ENCODE measurements at regions not wholly inside any gene's neighbourhood (a gene's known extent, or its start where the extent isn't known, plus 50 kb on each side); places are given as distances from the start of the nearest gene placed in this dataset.

- WGBS = 95% methylated on average over 3 of the region's 3 CpGs
- DNase-seq (ENCODE audit: low spot score) = no peak
- TF ChIP-seq POLR2A (IDR thresholded peaks at IDR 0.05) = no peak
Measured at GRCh38 chr14:53709381-53709780, 247.2 kb downstream of the BMP4 start.

DNA sequence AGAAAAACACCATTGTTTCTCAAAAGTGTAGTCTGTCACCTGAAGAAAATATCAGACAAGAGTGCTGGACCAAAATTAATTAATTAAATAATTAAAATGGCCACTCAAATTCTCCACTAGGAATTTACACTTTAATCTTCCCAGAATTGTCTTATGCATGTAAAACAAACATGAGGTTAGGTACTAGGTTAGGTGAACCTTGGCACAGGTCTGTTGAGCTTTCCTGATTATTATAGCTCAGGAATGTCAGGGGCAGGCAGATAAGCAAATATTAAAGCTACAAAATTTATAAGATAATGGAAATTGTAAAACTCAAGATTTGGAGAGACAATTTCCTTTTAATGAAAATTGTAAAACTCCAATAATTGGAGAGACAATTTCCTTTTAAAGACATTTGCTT, 253.2 kb downstream of the BMP4 start:
- no peak overlapping the region for H3K4me3 ChIP-seq
- H3K27me3 ChIP-seq (replicated peaks; ENCODE audit: insufficient read depth) = no peaks in the 10 kb centered on the region
- no peaks in the 10 kb centered on the region for H3K36me3 ChIP-seq
- no peaks in the 10 kb centered on the region for H3K4me1 ChIP-seq (replicated peaks)
- intact Hi-C loops (cut with DNase I) = no loop called here
- no peaks in the 10 kb centered on the region for H3K9me3 ChIP-seq
- no peak for TF ChIP-seq POLR2A (IDR thresholded peaks at IDR 0.05)
- no peak overlapping the region for H3K27ac ChIP-seq
- no peak for DNase-seq (ENCODE audit: low spot score)

More at GRCh38 chr14:53709381-53709780, 247.2 kb downstream of the BMP4 start:
- H3K27me3 ChIP-seq (replicated peaks; ENCODE audit: insufficient read depth) = no peaks in the 10 kb centered on the region
- no peaks in the 10 kb centered on the region for H3K4me1 ChIP-seq (replicated peaks)
- no peaks in the 10 kb centered on the region for H3K9me3 ChIP-seq
- H3K27ac ChIP-seq = no peak overlapping the region
- no peaks in the 10 kb centered on the region for H3K36me3 ChIP-seq
- H3K4me3 ChIP-seq = no peak overlapping the region
- intact Hi-C loops (cut with DNase I) = no loop called here

GRCh38 chr14:53701108-53701875, 255.3 kb downstream of the BMP4 start:
- WGBS = 71% methylated on average over 3 of the region's 3 CpGs

DNA sequence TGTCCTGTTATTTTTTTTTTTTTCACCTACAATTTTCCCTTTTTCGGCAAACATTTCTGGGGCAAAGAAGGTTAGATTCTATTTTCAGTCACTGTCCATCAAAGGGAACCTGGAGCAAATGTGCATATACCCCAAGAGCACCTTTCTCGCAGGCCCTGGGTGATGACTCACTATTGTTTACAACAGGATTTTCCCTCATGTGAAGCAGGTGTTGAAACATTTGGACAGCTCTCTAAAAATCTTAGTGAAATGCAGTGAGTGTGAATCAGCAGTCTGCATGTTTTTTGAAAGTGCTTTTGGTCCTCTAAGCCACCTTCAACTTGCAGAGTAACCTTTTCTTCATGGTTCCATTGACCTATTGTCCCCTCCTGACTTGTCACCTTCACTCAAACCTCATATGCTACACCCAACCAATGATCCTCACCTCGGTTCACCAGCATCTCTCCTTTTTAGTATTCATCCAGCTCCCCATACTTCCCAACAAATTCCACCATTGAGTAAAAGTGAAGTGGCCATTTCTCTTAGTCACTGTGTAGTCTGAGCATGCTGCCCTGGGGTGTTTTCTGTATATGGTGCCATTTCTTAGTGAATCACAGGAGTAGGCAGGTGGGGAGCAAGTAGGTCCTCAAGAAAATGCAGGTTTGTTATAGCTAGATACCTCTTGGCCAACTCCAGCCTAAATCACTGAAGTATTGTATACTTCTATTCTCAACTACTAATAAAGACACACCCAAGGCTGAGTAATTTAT, 260.2 kb downstream of the BMP4 start:
- intact Hi-C loops (cut with DNase I) = no loop called here
- no peak overlapping the region for H3K27ac ChIP-seq
- no peaks in the 10 kb centered on the region for H3K36me3 ChIP-seq
- no peak overlapping the region for H3K4me3 ChIP-seq
- WGBS = 81% methylated on average over 3 of the region's 3 CpGs
- H3K9me3 ChIP-seq = no peaks in the 10 kb centered on the region
- no peak for TF ChIP-seq POLR2A (IDR thresholded peaks at IDR 0.05)
- TF ChIP-seq CTCF (IDR thresholded peaks at IDR 0.05) = no peak
- no peak for TF ChIP-seq POLR2AphosphoS5 (IDR thresholded peaks at IDR 0.05)
- H3K4me1 ChIP-seq (replicated peaks) = no peaks in the 10 kb centered on the region
- no peaks in the 10 kb centered on the region for H3K27me3 ChIP-seq (replicated peaks; ENCODE audit: insufficient read depth)
- no peak for DNase-seq (ENCODE audit: low spot score)

More at GRCh38 chr14:53701108-53701875, 255.3 kb downstream of the BMP4 start:
- H3K27me3 ChIP-seq (replicated peaks; ENCODE audit: insufficient read depth) = no peaks in the 10 kb centered on the region
- no peaks in the 10 kb centered on the region for H3K4me1 ChIP-seq (replicated peaks)
- TF ChIP-seq POLR2A (IDR thresholded peaks at IDR 0.05) (no peak), POLR2AphosphoS5 (IDR thresholded peaks at IDR 0.05) (no peak), CTCF (IDR thresholded peaks at IDR 0.05) (no peak)
- no peaks in the 10 kb centered on the region for H3K36me3 ChIP-seq
- H3K4me3 ChIP-seq = no peak overlapping the region
- no peak overlapping the region for H3K27ac ChIP-seq
- no peak for DNase-seq (ENCODE audit: low spot score)
- no peaks in the 10 kb centered on the region for H3K9me3 ChIP-seq
- intact Hi-C loops (cut with DNase I) = no loop called here

DNA sequence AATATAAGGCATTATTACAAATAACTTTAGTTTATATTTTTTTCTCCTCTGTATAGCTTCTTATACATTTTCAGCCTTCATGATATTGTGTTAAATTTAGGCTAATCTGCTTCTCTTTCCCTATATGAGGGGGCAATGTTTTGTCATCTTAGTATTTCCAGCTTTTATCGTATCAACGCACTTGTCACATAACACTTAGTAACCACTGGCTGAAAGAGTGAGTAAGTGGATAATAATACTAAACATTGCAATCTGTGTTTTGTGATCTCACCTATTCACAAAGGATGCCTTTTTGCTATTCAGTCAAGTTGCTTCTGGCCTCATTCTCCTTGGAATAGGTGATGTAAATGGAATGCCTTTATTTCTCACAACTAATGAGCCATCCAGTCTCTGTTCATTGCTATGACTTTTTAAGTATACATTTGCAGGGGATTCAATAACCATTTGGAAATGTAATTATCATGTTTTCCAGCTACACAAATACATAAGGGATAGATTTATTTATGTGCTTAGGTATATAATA, 260.9 kb downstream of the BMP4 start:
- H3K27ac ChIP-seq = no peak overlapping the region
- no peaks in the 10 kb centered on the region for H3K27me3 ChIP-seq (replicated peaks; ENCODE audit: insufficient read depth)
- no peaks in the 10 kb centered on the region for H3K4me1 ChIP-seq (replicated peaks)
- H3K4me3 ChIP-seq = no peak overlapping the region
- 96% methylated on average over 2 of the region's 2 CpGs for WGBS
- intact Hi-C loops (cut with DNase I) = no loop called here
- DNase-seq (ENCODE audit: low spot score) = no peak
- no peaks in the 10 kb centered on the region for H3K9me3 ChIP-seq
- TF ChIP-seq POLR2A (IDR thresholded peaks at IDR 0.05) = no peak
- no peak for TF ChIP-seq CTCF (IDR thresholded peaks at IDR 0.05)
- TF ChIP-seq POLR2AphosphoS5 (IDR thresholded peaks at IDR 0.05) = no peak
- no peaks in the 10 kb centered on the region for H3K36me3 ChIP-seq
